NB4 (cell line): ENCODE measurements at regions not wholly inside any gene's neighbourhood (a gene's known extent, or its start where the extent isn't known, plus 50 kb on each side); places are given as distances from the start of the nearest gene placed in this dataset.
A peak's percentile ranks its signal among the peaks of the same experiment; 100 is the strongest.

Source experiments
- DNase-seq: peaks from one replicate; pipeline ENCODE4 v3.0.0; 2010; ENCODE audit warnings: low read depth
- H3K4me3 ChIP-seq: one replicate; pipeline ENCODE4 v1.5.1; 2011; ENCODE audit warnings: mild to moderate bottlenecking, low read depth, low read length, moderate library complexity
- CTCF ChIP-seq: IDR thresholded peaks from one replicate; pipeline ENCODE4 v1.5.1; 2012; ENCODE audit warnings: low read depth, low read length
- MYC ChIP-seq: IDR thresholded peaks from 2 replicates; pipeline ENCODE4 v1.6.1; 2011; ENCODE audit warnings: low read depth, low read length
- POLR2A ChIP-seq: IDR thresholded peaks from 2 replicates; pipeline ENCODE4 v1.6.1; 2011; ENCODE audit warnings: mild to moderate bottlenecking; ENCODE audit not compliant: insufficient read length; ENCODE audit errors: extremely low read depth
- TF ChIP-seq, protein P1 (sequence below): IDR thresholded peaks from 2 replicates; pipeline ENCODE4 v1.6.1; 2011; ENCODE audit warnings: low read depth, low read length

- TF ChIP-seq, protein P1, sequence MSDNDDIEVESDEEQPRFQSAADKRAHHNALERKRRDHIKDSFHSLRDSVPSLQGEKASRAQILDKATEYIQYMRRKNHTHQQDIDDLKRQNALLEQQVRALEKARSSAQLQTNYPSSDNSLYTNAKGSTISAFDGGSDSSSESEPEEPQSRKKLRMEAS: no peak
- TF ChIP-seq MYC: no peak
- no peak for TF ChIP-seq POLR2A
- peak; percentile 30 for TF ChIP-seq CTCF
- DNase-seq: peak; percentile 14
- no peak overlapping the region for H3K4me3 ChIP-seq
These were observed 143.0 kb upstream of the MYCN start for GRCh38 chr2:15797231-15797938.

- DNase-seq: no peak
- no peak for TF ChIP-seq MYC
- H3K4me3 ChIP-seq: no peak overlapping the region
These were observed 142.4 kb upstream of the MYCN start for GRCh38 chr2:15797939-15798281.

GRCh38 chr2:15798701-15799431 is 141.5 kb upstream of the MYCN start:
- no peak for TF ChIP-seq CTCF
- TF ChIP-seq, protein P1: no peak
- no peak for TF ChIP-seq MYC
- no peak for TF ChIP-seq POLR2A
- no peak for DNase-seq
- no peak overlapping the region for H3K4me3 ChIP-seq

DNA sequence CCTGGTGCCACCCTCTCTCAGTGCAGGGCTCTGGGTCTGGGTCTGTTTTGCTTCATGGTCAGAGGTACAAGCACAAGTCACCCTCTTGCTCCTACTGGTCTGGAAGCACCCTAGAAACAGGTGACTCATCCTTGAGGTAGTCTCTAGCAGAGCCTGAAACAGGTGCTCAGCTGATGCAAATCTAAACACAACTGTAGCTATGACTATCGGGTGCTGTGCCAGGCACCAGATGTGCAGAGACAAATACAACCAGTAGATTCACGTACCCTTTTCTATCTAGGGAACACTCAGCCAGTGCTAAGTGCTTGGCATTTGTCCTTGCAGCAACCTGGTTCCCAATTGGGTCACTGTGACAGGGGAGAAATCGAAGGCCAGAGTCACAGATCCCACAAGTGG is 140.9 kb upstream of the MYCN start:
- no peak for DNase-seq
- no peak overlapping the region for H3K4me3 ChIP-seq
- TF ChIP-seq MYC (no peak), POLR2A (no peak), CTCF (no peak)
- TF ChIP-seq, protein P1: no peak

- H3K4me3 ChIP-seq: no peak overlapping the region
- TF ChIP-seq, protein P1: no peak
- TF ChIP-seq MYC (no peak), POLR2A (no peak), CTCF (no peak)
- peak; percentile 23 for DNase-seq
These were observed 139.6 kb upstream of the MYCN start for GRCh38 chr2:15800495-15801329.

DNA sequence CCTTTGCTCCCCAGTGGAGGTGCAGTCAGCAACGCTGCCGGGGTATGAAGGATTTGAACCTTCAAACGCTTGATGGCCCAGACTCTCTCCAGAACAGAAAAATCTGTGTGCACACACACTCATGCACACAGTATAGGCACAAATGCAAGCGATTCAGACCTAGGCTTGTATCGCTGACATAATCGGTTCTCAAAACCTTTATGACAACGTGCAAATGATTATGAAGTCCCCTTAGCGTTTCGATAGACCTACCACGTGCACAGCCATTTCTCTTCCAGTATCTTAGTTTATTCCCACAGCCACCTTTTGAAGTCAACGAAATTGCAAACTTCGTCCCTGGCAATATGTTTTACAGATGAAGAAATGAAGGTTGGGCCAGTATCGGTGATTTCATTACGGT is 138.9 kb upstream of the MYCN start:
- no peak overlapping the region for H3K4me3 ChIP-seq
- TF ChIP-seq MYC: no peak
- DNase-seq: no peak
